KG1 (cell line): ENCODE measurements at regions not wholly inside any gene's neighbourhood (a gene's known extent, or its start where the extent isn't known, plus 50 kb on each side); places are given as distances from the start of the nearest gene placed in this dataset.
A peak's percentile ranks its signal among the peaks of the same experiment; 100 is the strongest.

Source experiments
- DNase-seq: peaks from one replicate; lab custom pipeline; 2025; lab: John Stamatoyannopoulos, UW

DNA sequence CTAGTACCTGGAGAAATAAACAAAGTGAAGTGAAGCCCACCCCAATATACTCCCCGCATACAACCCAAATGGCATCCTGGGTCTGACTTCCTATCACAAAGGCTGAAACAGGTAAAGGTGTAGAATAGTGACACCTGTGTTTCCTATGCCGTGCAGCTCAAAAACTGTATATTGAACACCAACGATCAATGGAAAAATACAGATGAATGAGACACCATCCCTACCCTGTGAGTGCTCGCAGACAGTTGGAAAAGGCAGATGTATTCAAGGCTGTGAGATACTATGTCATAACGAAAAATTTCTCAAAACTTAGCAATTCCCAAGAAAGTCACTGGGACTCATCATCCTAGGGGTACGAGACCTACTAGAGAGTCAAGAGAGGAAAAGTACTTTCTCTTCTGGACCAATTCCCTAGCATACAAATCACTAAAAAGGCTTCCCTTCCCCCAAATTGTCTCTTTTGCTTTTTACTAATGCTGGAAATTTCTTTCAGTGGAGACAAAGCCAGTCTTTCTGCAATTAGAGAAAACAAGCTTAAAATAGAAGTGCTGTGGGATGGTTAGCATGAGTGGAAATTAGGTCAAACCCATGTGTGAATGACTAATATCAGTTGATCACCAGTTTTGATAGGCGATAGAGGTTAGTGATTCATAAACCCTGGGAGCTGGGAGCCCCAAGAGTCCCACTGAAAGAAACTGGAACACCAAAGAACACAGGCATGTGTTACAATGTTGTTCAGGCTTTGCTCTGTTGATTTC, 249.7 kb downstream of the SPTSSA start:
- no peak for DNase-seq

GRCh38 chr14:34211732-34212131, 250.3 kb downstream of the SPTSSA start:
- DNase-seq, result no peak

DNA sequence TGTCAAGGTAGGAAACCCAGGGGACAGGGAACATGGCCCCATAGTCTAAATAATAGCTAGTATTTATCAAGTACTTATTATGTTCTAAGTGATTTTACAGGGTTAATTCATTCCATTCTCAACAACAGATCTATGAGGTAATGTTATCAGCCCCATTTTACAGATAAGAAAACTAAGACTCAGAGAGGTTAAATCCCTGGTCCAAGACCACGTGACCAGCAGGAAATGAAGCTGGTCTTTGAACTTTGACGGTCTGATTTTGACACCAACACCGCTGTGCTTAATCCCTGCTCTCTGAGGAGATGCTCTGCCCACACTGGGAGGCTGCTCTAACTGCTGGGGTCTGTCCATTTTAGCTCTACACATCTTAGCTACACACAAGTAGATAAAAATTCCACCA, 253.5 kb downstream of the SPTSSA start:
- DNase-seq, result no peak

GRCh38 chr14:34205799-34206198, 254.9 kb upstream of the EGLN3 start:
- DNase-seq, result no peak

- DNase-seq, result no peak
Measured at GRCh38 chr14:34204774-34205173, 253.9 kb upstream of the EGLN3 start.

GRCh38 chr14:34203251-34203722, 252.4 kb upstream of the EGLN3 start:
- no peak for DNase-seq

GRCh38 chr14:34201909-34202637, 251.2 kb upstream of the EGLN3 start:
- DNase-seq, result no peak

- DNase-seq, result no peak
Measured at GRCh38 chr14:34199585-34199984, 248.7 kb upstream of the EGLN3 start.

DNA sequence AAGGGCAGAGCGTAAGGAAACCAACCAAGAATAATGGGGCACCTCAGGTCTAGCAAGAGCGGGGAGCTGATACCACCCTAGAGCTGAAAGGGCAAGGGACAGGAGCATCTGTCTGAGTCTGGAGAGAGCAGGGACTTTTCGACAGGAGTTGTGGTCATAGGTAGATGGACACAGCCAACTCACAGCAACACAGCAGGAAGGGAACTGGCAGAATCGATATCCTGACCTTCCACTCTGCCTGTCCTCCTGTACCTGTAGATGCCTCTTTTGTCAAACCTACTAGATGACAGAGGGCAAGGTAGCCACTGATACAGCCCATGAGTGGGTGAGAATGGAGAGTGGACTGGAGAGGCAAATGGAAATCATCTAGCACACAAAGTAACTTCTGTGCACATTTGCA, 247.2 kb upstream of the EGLN3 start:
- no peak for DNase-seq

GRCh38 chr14:34195964-34196363, 245.1 kb upstream of the EGLN3 start:
- no peak for DNase-seq

DNA sequence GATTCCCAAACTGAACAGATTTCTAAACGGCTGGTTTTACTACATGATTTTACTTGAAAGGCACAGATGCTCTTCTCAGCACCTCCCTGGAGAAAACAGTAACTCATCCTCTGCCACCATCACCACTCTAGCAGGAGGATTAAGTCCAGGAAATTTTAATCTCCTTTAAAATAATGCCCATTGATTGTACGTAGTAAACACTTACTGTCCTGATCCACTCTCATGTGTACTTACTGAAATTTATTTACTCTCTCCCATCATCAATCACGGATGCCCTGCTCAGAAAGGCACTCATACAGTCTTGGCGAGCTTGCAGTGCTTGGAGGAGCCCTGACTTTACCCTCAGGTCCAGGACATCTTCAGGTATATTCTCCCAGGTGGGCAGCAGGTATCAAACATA, 239.8 kb upstream of the EGLN3 start:
- no peak for DNase-seq

- DNase-seq, result no peak
Measured at GRCh38 chr14:34189866-34190265, 239.0 kb upstream of the EGLN3 start.

DNA sequence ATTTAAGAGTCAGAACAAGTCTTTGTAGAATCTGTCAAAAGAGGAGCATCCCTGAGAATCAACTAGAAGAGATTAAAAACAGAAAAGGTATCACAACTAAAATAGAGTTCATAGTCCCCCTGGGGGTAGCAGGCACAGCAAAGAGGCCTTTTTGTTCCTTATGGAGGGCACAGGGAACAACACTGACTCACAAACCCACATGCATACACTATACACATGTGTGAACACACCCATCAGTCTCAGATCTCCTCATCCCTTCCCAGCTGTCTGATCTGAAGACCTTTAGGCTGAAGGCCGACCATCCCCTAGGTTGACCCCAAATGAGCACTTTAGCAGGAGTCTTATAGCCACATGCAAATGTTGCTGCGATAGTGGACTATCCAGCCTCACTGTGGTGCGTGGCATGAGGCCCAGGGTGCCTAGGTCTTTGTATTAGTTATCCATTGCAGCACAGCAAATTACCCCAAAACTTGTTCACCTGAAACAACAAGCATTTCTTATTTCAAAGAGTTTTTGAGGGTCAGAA, 236.7 kb upstream of the EGLN3 start:
- no peak for DNase-seq

DNA sequence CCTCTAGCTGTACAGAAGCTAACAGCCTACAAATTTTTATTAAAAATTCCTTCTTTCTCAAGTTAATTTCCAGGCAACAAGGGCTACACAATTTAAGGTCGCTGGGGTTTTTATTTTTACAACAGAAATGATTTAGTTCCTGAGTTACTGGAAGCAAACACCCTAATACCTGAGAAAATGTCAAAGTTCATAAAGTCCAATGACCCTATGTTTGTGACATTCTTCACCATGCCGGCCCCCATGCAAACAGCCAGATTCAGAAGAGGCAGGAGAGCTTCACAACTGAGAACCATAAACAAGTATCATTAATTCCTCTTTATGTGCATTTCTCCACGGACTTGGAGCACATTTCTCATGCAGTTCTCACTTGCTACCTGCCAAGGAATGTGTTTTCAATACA, 236.2 kb upstream of the EGLN3 start:
- no peak for DNase-seq

GRCh38 chr14:34184126-34184525, 233.3 kb upstream of the EGLN3 start:
- DNase-seq, result no peak

GRCh38 chr14:34183478-34183877, 232.6 kb upstream of the EGLN3 start:
- DNase-seq, result no peak

GRCh38 chr14:34181338-34181737, 230.5 kb upstream of the EGLN3 start:
- no peak for DNase-seq

DNA sequence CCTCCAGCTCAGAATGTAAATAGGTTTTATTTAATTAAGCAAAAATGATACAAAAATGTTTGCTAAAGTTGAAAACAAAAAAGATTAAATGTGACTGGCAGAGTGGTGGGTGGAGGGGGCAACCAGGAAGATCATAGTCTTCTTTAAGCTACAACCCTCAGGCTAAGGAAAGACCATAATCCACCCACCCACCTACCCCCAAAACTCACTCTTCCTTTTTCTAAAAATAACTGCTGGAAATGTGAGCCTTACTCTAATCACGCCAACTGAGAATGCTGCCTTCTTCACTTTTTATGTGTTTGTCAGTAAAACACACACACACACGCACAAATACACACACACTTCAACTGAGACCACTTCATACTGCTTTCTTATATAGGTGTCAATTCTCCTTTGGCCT, 230.0 kb upstream of the EGLN3 start:
- DNase-seq, result no peak

DNA sequence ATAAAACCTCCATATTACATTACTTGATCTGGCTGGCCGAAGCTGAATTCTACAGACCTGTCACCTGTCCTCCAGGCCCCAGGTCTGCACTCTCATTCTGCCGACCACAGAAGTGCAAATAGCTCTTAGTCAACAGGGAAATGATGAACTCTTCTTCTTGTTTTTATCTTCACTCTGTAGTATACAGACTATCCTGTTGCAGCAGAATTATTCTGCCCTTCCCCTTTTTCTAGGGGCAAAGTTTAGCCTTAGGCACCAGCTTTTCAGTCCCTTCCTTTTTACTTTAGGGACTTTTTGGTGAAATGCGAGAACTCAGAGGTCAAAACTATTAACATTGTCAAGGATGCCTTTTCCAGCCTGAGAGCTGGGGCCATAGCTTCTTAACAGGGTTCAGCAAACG, 229.6 kb upstream of the EGLN3 start:
- DNase-seq, result peak; percentile 44

DNA sequence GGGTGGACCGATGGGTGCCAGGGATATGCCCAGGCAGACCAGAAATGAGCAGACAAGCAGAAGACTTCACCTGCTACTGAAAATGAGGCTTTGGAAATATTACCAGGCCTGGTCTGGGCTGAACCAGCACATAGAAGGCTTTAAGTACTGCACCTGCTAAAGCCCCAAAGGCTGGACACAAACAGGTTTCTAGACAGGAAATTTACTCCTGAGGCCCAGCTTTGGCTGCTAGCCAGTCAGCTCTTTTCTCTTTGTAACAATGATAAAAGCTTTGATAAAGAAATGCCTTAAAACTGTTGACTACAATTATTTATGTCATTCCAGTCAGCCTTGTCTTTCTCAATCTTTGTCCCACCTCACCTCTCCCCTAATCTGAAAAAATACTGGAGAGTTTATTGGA, 228.9 kb upstream of the EGLN3 start:
- no peak for DNase-seq

- DNase-seq, result peak; percentile 28
Measured at GRCh38 chr14:34177466-34177865, 226.6 kb upstream of the EGLN3 start.

DNA sequence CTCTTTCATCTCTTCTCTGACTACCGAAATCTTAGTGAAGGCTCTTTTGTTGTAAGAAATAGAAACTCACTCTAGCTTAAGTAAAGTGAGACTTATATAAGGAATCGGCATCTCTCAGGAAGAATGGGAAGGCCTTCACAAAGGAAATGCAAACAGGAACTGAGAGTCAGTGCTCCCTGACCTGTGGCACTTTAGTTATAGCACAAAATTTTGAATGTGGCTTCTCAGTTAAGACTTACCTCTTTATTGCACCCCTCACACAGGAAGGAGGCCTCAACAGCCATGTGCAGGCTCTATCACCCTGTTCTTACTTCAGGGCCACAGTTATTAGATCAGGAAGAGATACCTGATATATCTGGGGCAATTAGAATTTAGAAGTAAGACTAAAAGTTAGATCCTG, 224.7 kb upstream of the EGLN3 start:
- no peak for DNase-seq

- DNase-seq, result no peak
Measured at GRCh38 chr14:34174973-34175372, 224.1 kb upstream of the EGLN3 start.
